Calu3 (cell line): ENCODE measurements at regions not wholly inside any gene's neighbourhood (a gene's known extent, or its start where the extent isn't known, plus 50 kb on each side); places are given as distances from the start of the nearest gene placed in this dataset.

Experiments used
- BruUV-seq: library from RNA; stranded (reverse); fragments of 400-500 nt; replicated peaks from 2 replicates; lab custom pipeline; 2021; lab: Mats Ljungman, UMichigan
- CTCF ChIA-PET: fragments of 300-600 bp; sonication (Branson Sonifier 250); formaldehyde crosslinking; loops from one replicate; lab custom pipeline; 2022; ENCODE audit warnings: antibody characterized with exemption; lab: Charles Lee
- DNase-seq: peaks from one replicate; pipeline ENCODE4 v3.0.0; 2022
- H3K27ac Mint-ChIP-seq: one replicate; pipeline ENCODE4 v1.8.0; 2022; ENCODE audit warnings: mixed read lengths; ENCODE audit not compliant: unreplicated experiment
- H3K27me3 Mint-ChIP-seq: one replicate; pipeline ENCODE4 v1.8.0; 2022; ENCODE audit warnings: mixed read lengths; ENCODE audit not compliant: unreplicated experiment
- H3K36me3 Mint-ChIP-seq: one replicate; pipeline ENCODE4 v1.8.0; 2022; ENCODE audit warnings: mild to moderate bottlenecking, moderate library complexity, mixed read lengths; ENCODE audit not compliant: insufficient read depth, unreplicated experiment
- H3K4me1 Mint-ChIP-seq: one replicate; pipeline ENCODE4 v1.8.0; 2022; ENCODE audit warnings: mild to moderate bottlenecking, low read depth, mixed read lengths; ENCODE audit not compliant: unreplicated experiment
- H3K4me3 Mint-ChIP-seq: one replicate; pipeline ENCODE4 v1.8.0; 2022; ENCODE audit warnings: mild to moderate bottlenecking, low read depth, moderate library complexity, mixed read lengths; ENCODE audit not compliant: unreplicated experiment
- H3K9me3 Mint-ChIP-seq: one replicate; pipeline ENCODE4 v1.8.0; 2022; ENCODE audit warnings: low read depth, mixed read lengths; ENCODE audit not compliant: unreplicated experiment
- intact Hi-C: fragments of 100-400 bp; cut with micrococcal nuclease; formaldehyde crosslinking; loops from one replicate; pipeline ENCODE4 v1.10.0; 2022; ENCODE audit not compliant: unreplicated experiment
- TF ChIP-seq, protein P1 (sequence below): fragments of 200-600 bp; IDR thresholded peaks from one replicate; pipeline ENCODE4 v1.8.0; 2022; ENCODE audit warnings: antibody characterized with exemption; ENCODE audit not compliant: unreplicated experiment

DNA sequence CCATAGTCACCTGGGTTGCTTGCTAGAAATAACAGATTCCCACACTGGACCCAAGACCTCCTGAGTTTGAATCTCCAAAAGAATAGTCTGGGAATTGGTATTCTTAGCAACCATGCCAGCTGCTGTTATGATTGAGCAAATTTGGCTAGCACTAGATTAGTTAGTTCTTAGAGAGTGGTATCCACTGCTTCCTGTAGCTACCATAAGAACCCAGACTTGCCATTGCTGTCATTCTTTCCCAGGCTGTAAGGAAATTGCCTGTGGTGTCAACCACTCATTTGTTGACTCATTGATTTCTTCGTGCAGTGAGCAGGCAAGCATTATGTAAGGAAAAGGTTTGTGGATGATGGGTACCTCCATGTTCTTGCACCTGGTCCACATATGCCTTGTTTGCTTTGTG is 201.8 kb upstream of the RGS6 start:
- DNase-seq: no peak
- TF ChIP-seq, protein P1, sequence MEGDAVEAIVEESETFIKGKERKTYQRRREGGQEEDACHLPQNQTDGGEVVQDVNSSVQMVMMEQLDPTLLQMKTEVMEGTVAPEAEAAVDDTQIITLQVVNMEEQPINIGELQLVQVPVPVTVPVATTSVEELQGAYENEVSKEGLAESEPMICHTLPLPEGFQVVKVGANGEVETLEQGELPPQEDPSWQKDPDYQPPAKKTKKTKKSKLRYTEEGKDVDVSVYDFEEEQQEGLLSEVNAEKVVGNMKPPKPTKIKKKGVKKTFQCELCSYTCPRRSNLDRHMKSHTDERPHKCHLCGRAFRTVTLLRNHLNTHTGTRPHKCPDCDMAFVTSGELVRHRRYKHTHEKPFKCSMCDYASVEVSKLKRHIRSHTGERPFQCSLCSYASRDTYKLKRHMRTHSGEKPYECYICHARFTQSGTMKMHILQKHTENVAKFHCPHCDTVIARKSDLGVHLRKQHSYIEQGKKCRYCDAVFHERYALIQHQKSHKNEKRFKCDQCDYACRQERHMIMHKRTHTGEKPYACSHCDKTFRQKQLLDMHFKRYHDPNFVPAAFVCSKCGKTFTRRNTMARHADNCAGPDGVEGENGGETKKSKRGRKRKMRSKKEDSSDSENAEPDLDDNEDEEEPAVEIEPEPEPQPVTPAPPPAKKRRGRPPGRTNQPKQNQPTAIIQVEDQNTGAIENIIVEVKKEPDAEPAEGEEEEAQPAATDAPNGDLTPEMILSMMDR: no peak
- Mint-ChIP-seq H3K36me3 (no peaks in the 10 kb centered on the region), H3K27me3 (no peaks in the 10 kb centered on the region), H3K4me3 (no peak overlapping the region), H3K9me3 (no peaks in the 10 kb centered on the region), H3K4me1 (no peaks in the 10 kb centered on the region), H3K27ac (no peak overlapping the region)
- intact Hi-C loops: no loop called here
- CTCF ChIA-PET: no interaction called here
- BruUV-seq: no TSS peak

DNA sequence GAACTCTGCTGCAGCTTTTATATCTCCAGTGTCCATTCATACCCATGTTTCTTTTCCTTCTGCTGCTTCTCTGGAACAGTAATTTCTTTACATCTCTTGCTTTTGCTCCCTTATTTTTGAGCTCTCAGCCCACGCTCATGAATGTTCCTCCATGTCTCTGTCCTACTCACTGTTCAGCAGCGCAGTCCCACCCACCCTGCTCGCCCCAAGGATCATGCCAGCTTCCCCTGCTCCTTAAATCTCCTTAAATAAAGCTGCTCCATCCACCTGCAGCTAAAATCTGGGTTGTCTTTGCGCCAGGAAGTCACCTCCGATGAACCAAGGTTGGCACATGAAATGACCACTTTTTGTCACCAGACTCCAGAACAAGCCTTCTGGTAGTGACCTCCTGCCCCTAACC is 201.1 kb upstream of the RGS6 start:
- Mint-ChIP-seq H3K4me1 (no peaks in the 10 kb centered on the region), H3K27me3 (no peaks in the 10 kb centered on the region), H3K36me3 (peaks cover 3% of the 10 kb centered on the region), H3K9me3 (no peaks in the 10 kb centered on the region), H3K4me3 (no peak overlapping the region), H3K27ac (no peak overlapping the region)
- DNase-seq: no peak
- CTCF ChIA-PET: no interaction called here
- TF ChIP-seq, protein P1: no peak
- BruUV-seq: no TSS peak
- intact Hi-C loops: no loop called here

DNA sequence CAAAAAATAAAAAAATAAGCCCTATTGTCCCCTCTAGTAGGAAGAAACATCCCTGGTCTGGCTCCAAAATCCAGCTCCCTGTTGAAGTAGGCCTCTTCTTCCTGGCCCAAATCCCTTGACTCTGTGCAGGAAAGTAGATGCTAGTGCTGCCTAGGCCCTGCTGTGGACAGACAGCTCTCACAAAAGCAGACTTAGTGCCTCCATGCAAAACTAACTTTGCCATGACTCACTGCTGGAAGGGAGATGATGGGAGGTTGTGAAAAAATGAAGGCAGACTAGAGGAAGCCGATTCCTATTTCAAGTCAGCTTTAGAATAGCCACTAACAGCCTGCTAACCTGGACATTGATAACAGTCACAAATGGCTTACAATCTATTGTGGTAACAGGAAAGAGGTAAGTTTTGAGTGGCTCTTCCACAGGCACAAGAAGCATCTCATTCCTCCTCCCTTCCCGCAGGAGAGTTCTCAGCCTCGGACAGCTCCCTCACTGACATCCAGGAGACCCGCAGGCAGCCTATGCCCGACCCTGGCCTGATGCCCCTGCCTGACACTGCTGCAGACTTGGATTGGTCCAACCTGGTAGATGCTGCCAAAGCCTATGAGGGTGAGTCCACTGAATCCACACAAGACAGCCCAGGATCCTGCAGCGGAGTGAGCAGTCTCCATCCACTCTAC is 198.9 kb upstream of the RGS6 start:
- H3K9me3 Mint-ChIP-seq: no peaks in the 10 kb centered on the region
- CTCF ChIA-PET: no interaction called here
- TF ChIP-seq, protein P1: no peak
- no peak overlapping the region for H3K27ac Mint-ChIP-seq
- H3K4me1 Mint-ChIP-seq: no peaks in the 10 kb centered on the region
- no peaks in the 10 kb centered on the region for H3K27me3 Mint-ChIP-seq
- peaks cover 6% of the 10 kb centered on the region for H3K36me3 Mint-ChIP-seq
- intact Hi-C loops: no loop called here
- no peak overlapping the region for H3K4me3 Mint-ChIP-seq
- BruUV-seq: no TSS peak
- DNase-seq: no peak

DNA sequence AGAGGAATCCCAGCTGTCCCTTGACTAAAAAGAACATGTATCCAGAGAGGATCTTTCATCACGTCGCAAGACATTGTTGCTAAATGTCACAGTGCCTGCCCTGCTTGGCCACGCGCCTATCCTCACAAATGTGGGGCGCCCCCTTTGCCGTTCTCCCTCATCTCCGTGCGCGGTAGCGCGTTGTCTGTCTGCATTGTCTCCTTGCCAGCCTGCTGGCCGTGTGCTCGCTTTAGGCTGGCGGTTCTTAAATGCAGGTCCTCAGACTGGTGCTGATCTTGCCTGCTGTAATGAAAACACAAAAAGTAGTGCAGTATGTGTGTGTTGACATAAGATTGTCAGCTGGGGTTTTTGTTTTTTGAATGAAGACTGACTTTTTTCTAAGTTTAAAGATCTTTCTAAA is 198.2 kb upstream of the RGS6 start:
- Mint-ChIP-seq H3K36me3 (peaks cover 6% of the 10 kb centered on the region), H3K27me3 (no peaks in the 10 kb centered on the region), H3K4me3 (no peak overlapping the region), H3K4me1 (no peaks in the 10 kb centered on the region), H3K9me3 (no peaks in the 10 kb centered on the region), H3K27ac (no peak overlapping the region)
- DNase-seq: no peak
- CTCF ChIA-PET: no interaction called here
- no TSS peak for BruUV-seq
- intact Hi-C loops: no loop called here
- TF ChIP-seq, protein P1: no peak
